GM23338 (cell line): ENCODE measurements at regions not wholly inside any gene's neighbourhood (a gene's known extent, or its start where the extent isn't known, plus 50 kb on each side); places are given as distances from the start of the nearest gene placed in this dataset.

Experiments used
- ATAC-seq: fragments of 200-7000 bp; cut with Tn5 transposase; 3 replicates; pipeline ENCODE4 v1.9.1; 2020
- DNase-seq: peaks from one replicate; pipeline ENCODE4 v3.0.0-alpha.2; 2015; ENCODE audit warnings: low spot score
- H2AFZ ChIP-seq: fragments of 200-600 bp; sonication (generic); 2 replicates; pipeline ENCODE4 v1.8.0; 2016; ENCODE audit warnings: antibody characterized with exemption, mild to moderate bottlenecking, moderate library complexity
- H3F3A ChIP-seq: fragments of 200-600 bp; sonication (generic); replicated peaks from 2 replicates; pipeline ENCODE4 v1.8.0; 2017; ENCODE audit warnings: antibody characterized with exemption, mixed run types, low read depth
- H3K27ac ChIP-seq: fragments of 200-600 bp; sonication (generic); 2 replicates; pipeline ENCODE4 v1.6.1; 2016; ENCODE audit warnings: low read depth
- H3K27me3 ChIP-seq: fragments of 200-600 bp; sonication (generic); 2 replicates; pipeline ENCODE4 v1.8.0; 2016; ENCODE audit warnings: mild to moderate bottlenecking, mixed run types, moderate library complexity; ENCODE audit not compliant: insufficient read depth
- H3K36me3 ChIP-seq: fragments of 200-600 bp; sonication (generic); 2 replicates; pipeline ENCODE4 v1.8.0; 2016; ENCODE audit warnings: mild to moderate bottlenecking; ENCODE audit not compliant: insufficient read depth
- H3K4me1 ChIP-seq: fragments of 200-600 bp; sonication (generic); 2 replicates; pipeline ENCODE4 v1.8.0; 2016; ENCODE audit warnings: mild to moderate bottlenecking, moderate library complexity; ENCODE audit not compliant: insufficient read depth
- H3K4me2 ChIP-seq: fragments of 200-600 bp; sonication (generic); 2 replicates; pipeline ENCODE4 v1.7.1; 2017; ENCODE audit warnings: mixed run types
- H3K4me3 ChIP-seq: fragments of 200-600 bp; sonication (generic); 2 replicates; pipeline ENCODE4 v1.6.1; 2016; ENCODE audit warnings: mixed run types
- H3K79me2 ChIP-seq: fragments of 200-600 bp; sonication (generic); replicated peaks from 2 replicates; pipeline ENCODE4 v1.8.0; 2017; ENCODE audit warnings: mild to moderate bottlenecking; ENCODE audit not compliant: insufficient read depth
- H3K9me2 ChIP-seq: fragments of 200-600 bp; sonication (generic); 2 replicates; pipeline ENCODE4 v1.8.0; 2017; ENCODE audit not compliant: insufficient read depth
- H4K20me1 ChIP-seq: fragments of 200-600 bp; sonication (generic); replicated peaks from 2 replicates; pipeline ENCODE4 v1.8.0; 2017; ENCODE audit warnings: mild to moderate bottlenecking; ENCODE audit not compliant: insufficient read depth
- H3K27ac Mint-ChIP-seq: 2 replicates; pipeline ENCODE4 v1.8.0; 2020; ENCODE audit warnings: inconsistent platforms, mild to moderate bottlenecking, moderate library complexity, mixed read lengths
- H3K27me3 Mint-ChIP-seq: 3 replicates; pipeline ENCODE4 v1.8.0; 2022; ENCODE audit warnings: low read depth, mild to moderate bottlenecking, moderate library complexity, mixed read lengths, inconsistent platforms; ENCODE audit not compliant: insufficient read depth, poor library complexity
- H3K36me3 Mint-ChIP-seq: 3 replicates; pipeline ENCODE4 v1.8.0; 2021; ENCODE audit warnings: low read depth, mild to moderate bottlenecking, inconsistent platforms, moderate library complexity, mixed read lengths
- H3K4me1 Mint-ChIP-seq: 3 replicates; pipeline ENCODE4 v1.8.0; 2020; ENCODE audit warnings: mild to moderate bottlenecking, inconsistent platforms, mixed read lengths
- H3K4me3 Mint-ChIP-seq: 3 replicates; pipeline ENCODE4 v1.8.0; 2021; ENCODE audit warnings: moderate library complexity, mild to moderate bottlenecking, inconsistent platforms, mixed read lengths
- H3K9me3 Mint-ChIP-seq: 3 replicates; pipeline ENCODE4 v1.8.0; 2020; ENCODE audit warnings: moderate library complexity, mild to moderate bottlenecking, inconsistent platforms, mixed read lengths
- CREB1 ChIP-seq: fragments of 250-450 bp; sonication (Bioruptor Pico); IDR thresholded peaks from 2 replicates; pipeline ENCODE4 v1.5.0; 2020; ENCODE audit warnings: low read depth, mild to moderate bottlenecking, moderate library complexity
- ETS1 ChIP-seq: IDR thresholded peaks from 2 replicates; pipeline ENCODE4 v1.6.1; 2016; ENCODE audit warnings: antibody characterized with exemption
- EZH2 ChIP-seq: fragments of 200-600 bp; sonication (generic); IDR thresholded peaks from one replicate; pipeline ENCODE4 v1.8.0; 2017; ENCODE audit warnings: antibody characterized with exemption, mild to moderate bottlenecking, low read depth; ENCODE audit not compliant: unreplicated experiment
- EZH2phosphoT487 ChIP-seq: fragments of 200-600 bp; sonication (generic); IDR thresholded peaks from one replicate; pipeline ENCODE4 v1.8.1; 2018; ENCODE audit warnings: antibody characterized with exemption; ENCODE audit not compliant: unreplicated experiment
- JUNB ChIP-seq: IDR thresholded peaks from one replicate; pipeline ENCODE4 v1.6.1; 2016; ENCODE audit warnings: antibody characterized with exemption; ENCODE audit not compliant: unreplicated experiment
- NANOG ChIP-seq: IDR thresholded peaks from 2 replicates; pipeline ENCODE4 v1.6.1; 2016; ENCODE audit warnings: antibody characterized with exemption, borderline replicate concordance
- STAT1 ChIP-seq: IDR thresholded peaks from one replicate; pipeline ENCODE4 v1.6.1; 2016; ENCODE audit warnings: antibody characterized with exemption; ENCODE audit not compliant: unreplicated experiment
- ZNF331 ChIP-seq: fragments of 250-450 bp; sonication (Bioruptor Pico); IDR thresholded peaks from 2 replicates; pipeline ENCODE4 v1.5.0; 2020; ENCODE audit warnings: low read depth, mild to moderate bottlenecking, moderate library complexity
- TF ChIP-seq, protein P1 (sequence below), 2 experiments: fragments of 200-600 bp in 1 of 2; sonication (generic) in 1 of 2; conservative IDR thresholded peaks; 2 replicates each; pipeline versions ENCODE4 v1.5.1 to v1.6.1; 2016 to 2017; ENCODE audit warnings: antibody characterized with exemption in 2 of 2, low read depth in 2 of 2, mild to moderate bottlenecking in 2 of 2, moderate library complexity in 1 of 2
- TF ChIP-seq, protein P2 (sequence below): IDR thresholded peaks from one replicate; pipeline ENCODE4 v1.6.1; 2018; ENCODE audit warnings: antibody characterized with exemption; ENCODE audit not compliant: unreplicated experiment
- TF ChIP-seq, protein P3 (sequence below): fragments of 250-450 bp; sonication (Bioruptor Pico); IDR thresholded peaks from 2 replicates; pipeline ENCODE4 v1.5.0; 2020; ENCODE audit warnings: mild to moderate bottlenecking, moderate library complexity

DNA sequence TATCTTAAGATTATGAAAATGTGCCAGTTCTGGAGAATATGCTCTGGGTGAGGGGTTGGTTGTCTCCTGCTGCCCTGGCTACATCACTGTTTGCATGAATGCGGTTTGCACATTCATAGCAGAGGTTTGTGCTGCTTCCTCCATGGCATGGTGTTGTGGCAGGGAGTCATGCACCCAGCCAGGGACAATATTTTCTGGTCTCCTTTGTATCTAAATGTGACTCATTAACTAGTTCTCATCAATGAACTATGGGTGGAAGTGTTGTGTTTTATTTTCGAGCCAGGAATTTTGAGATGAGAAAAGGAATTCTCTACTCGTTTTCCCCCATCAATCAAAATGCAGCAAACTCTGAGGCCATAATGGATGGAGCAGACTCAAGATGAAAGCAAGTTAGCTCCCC is 527.3 kb downstream of the SNAPC1 start:
- H3K36me3 Mint-ChIP-seq: no peaks in the 10 kb centered on the region
- no peaks in the 10 kb centered on the region for H3F3A ChIP-seq
- no peak for DNase-seq
- H3K27ac Mint-ChIP-seq: no peak overlapping the region
- H3K4me2 ChIP-seq: no peak overlapping the region
- no peaks in the 10 kb centered on the region; the same call in 1 of the 3 replicates for H3K4me1 Mint-ChIP-seq
- H3K27me3 Mint-ChIP-seq: no peaks in the 10 kb centered on the region
- no peaks in the 10 kb centered on the region for H3K9me3 Mint-ChIP-seq
- no peak overlapping the region for H3K4me3 ChIP-seq
- no peak overlapping the region for H3K27ac ChIP-seq
- TF ChIP-seq, protein P1, sequence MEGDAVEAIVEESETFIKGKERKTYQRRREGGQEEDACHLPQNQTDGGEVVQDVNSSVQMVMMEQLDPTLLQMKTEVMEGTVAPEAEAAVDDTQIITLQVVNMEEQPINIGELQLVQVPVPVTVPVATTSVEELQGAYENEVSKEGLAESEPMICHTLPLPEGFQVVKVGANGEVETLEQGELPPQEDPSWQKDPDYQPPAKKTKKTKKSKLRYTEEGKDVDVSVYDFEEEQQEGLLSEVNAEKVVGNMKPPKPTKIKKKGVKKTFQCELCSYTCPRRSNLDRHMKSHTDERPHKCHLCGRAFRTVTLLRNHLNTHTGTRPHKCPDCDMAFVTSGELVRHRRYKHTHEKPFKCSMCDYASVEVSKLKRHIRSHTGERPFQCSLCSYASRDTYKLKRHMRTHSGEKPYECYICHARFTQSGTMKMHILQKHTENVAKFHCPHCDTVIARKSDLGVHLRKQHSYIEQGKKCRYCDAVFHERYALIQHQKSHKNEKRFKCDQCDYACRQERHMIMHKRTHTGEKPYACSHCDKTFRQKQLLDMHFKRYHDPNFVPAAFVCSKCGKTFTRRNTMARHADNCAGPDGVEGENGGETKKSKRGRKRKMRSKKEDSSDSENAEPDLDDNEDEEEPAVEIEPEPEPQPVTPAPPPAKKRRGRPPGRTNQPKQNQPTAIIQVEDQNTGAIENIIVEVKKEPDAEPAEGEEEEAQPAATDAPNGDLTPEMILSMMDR (conservative IDR thresholded peaks at IDR 0.05; ENCODE audit: low read depth in 2 of 2): no peak
- TF ChIP-seq, protein P2, sequence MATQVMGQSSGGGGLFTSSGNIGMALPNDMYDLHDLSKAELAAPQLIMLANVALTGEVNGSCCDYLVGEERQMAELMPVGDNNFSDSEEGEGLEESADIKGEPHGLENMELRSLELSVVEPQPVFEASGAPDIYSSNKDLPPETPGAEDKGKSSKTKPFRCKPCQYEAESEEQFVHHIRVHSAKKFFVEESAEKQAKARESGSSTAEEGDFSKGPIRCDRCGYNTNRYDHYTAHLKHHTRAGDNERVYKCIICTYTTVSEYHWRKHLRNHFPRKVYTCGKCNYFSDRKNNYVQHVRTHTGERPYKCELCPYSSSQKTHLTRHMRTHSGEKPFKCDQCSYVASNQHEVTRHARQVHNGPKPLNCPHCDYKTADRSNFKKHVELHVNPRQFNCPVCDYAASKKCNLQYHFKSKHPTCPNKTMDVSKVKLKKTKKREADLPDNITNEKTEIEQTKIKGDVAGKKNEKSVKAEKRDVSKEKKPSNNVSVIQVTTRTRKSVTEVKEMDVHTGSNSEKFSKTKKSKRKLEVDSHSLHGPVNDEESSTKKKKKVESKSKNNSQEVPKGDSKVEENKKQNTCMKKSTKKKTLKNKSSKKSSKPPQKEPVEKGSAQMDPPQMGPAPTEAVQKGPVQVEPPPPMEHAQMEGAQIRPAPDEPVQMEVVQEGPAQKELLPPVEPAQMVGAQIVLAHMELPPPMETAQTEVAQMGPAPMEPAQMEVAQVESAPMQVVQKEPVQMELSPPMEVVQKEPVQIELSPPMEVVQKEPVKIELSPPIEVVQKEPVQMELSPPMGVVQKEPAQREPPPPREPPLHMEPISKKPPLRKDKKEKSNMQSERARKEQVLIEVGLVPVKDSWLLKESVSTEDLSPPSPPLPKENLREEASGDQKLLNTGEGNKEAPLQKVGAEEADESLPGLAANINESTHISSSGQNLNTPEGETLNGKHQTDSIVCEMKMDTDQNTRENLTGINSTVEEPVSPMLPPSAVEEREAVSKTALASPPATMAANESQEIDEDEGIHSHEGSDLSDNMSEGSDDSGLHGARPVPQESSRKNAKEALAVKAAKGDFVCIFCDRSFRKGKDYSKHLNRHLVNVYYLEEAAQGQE: no peak
- TF ChIP-seq JUNB: no peak
- TF ChIP-seq CREB1 (CRISPR knock-in tag): no peak
- TF ChIP-seq EZH2: no peak
- TF ChIP-seq EZH2phosphoT487: no peak
- no peak for TF ChIP-seq NANOG
- TF ChIP-seq, protein P3, sequence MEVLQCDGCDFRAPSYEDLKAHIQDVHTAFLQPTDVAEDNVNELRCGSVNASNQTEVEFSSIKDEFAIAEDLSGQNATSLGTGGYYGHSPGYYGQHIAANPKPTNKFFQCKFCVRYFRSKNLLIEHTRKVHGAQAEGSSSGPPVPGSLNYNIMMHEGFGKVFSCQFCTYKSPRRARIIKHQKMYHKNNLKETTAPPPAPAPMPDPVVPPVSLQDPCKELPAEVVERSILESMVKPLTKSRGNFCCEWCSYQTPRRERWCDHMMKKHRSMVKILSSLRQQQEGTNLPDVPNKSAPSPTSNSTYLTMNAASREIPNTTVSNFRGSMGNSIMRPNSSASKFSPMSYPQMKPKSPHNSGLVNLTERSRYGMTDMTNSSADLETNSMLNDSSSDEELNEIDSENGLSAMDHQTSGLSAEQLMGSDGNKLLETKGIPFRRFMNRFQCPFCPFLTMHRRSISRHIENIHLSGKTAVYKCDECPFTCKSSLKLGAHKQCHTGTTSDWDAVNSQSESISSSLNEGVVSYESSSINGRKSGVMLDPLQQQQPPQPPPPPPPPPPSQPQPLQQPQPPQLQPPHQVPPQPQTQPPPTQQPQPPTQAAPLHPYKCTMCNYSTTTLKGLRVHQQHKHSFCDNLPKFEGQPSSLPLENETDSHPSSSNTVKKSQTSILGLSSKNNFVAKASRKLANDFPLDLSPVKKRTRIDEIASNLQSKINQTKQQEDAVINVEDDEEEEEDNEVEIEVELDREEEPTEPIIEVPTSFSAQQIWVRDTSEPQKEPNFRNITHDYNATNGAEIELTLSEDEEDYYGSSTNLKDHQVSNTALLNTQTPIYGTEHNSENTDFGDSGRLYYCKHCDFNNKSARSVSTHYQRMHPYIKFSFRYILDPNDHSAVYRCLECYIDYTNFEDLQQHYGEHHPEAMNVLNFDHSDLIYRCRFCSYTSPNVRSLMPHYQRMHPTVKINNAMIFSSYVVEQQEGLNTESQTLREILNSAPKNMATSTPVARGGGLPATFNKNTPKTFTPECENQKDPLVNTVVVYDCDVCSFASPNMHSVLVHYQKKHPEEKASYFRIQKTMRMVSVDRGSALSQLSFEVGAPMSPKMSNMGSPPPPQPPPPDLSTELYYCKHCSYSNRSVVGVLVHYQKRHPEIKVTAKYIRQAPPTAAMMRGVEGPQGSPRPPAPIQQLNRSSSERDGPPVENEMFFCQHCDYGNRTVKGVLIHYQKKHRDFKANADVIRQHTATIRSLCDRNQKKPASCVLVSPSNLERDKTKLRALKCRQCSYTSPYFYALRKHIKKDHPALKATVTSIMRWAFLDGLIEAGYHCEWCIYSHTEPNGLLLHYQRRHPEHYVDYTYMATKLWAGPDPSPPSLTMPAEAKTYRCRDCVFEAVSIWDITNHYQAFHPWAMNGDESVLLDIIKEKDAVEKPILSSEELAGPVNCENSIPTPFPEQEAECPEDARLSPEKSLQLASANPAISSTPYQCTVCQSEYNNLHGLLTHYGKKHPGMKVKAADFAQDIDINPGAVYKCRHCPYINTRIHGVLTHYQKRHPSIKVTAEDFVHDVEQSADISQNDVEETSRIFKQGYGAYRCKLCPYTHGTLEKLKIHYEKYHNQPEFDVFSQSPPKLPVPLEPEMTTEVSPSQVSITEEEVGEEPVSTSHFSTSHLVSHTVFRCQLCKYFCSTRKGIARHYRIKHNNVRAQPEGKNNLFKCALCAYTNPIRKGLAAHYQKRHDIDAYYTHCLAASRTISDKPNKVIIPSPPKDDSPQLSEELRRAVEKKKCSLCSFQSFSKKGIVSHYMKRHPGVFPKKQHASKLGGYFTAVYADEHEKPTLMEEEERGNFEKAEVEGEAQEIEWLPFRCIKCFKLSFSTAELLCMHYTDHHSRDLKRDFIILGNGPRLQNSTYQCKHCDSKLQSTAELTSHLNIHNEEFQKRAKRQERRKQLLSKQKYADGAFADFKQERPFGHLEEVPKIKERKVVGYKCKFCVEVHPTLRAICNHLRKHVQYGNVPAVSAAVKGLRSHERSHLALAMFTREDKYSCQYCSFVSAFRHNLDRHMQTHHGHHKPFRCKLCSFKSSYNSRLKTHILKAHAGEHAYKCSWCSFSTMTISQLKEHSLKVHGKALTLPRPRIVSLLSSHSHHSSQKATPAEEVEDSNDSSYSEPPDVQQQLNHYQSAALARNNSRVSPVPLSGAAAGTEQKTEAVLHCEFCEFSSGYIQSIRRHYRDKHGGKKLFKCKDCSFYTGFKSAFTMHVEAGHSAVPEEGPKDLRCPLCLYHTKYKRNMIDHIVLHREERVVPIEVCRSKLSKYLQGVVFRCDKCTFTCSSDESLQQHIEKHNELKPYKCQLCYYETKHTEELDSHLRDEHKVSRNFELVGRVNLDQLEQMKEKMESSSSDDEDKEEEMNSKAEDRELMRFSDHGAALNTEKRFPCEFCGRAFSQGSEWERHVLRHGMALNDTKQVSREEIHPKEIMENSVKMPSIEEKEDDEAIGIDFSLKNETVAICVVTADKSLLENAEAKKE (CRISPR knock-in tag): no peak
- TF ChIP-seq ETS1: no peak
- TF ChIP-seq ZNF331 (CRISPR knock-in tag): no peak
- TF ChIP-seq STAT1: no peak
- H3K27me3 ChIP-seq: no peaks in the 10 kb centered on the region
- H3K79me2 ChIP-seq: no peaks in the 10 kb centered on the region
- H3K4me3 Mint-ChIP-seq: no peak overlapping the region
- peaks cover 7% of the 10 kb centered on the region; the same call in 1 of the 2 replicates for H3K9me2 ChIP-seq
- H4K20me1 ChIP-seq: no peaks in the 10 kb centered on the region
- no peaks in the 10 kb centered on the region for H3K36me3 ChIP-seq
- no peaks in the 10 kb centered on the region; the same call in 1 of the 2 replicates for H3K4me1 ChIP-seq
- H2AFZ ChIP-seq: no peak overlapping the region
- ATAC-seq: no peak
